H1 (cell line): ENCODE measurements at regions not wholly inside any gene's neighbourhood (a gene's known extent, or its start where the extent isn't known, plus 50 kb on each side); places are given as distances from the start of the nearest gene placed in this dataset.

Experiments
- CBX8 ChIP-seq: fragments of 300-800, 300-1000 bp; sonication (generic); IDR thresholded peaks from 2 replicates; pipeline ENCODE4 v1.7.1; 2016; ENCODE audit warnings: low read depth, low read length, borderline replicate concordance
- CHD2 ChIP-seq: IDR thresholded peaks from 2 replicates; pipeline ENCODE4 v1.6.1; 2012; ENCODE audit warnings: low read length, improper control_type of control experiment
- EZH2 ChIP-seq: fragments of 200-600 bp; sonication (generic); IDR thresholded peaks from 2 replicates; pipeline ENCODE4 v1.7.1; 2012; ENCODE audit warnings: low read depth, mild to moderate bottlenecking, moderate library complexity, low read length, inconsistent platforms; ENCODE audit not compliant: severe bottlenecking
- NRF1 ChIP-seq: IDR thresholded peaks from 2 replicates; pipeline ENCODE4 v1.6.1; 2011; ENCODE audit warnings: mild to moderate bottlenecking, low read depth, low read length, improper control_type of control experiment
- PHF8 ChIP-seq: fragments of 200-600 bp; sonication (generic); conservative IDR thresholded peaks from 2 replicates; pipeline ENCODE4 v1.7.1; 2012; ENCODE audit warnings: low read depth, mild to moderate bottlenecking, inconsistent platforms, low read length, moderate library complexity
- POLR2A ChIP-seq, 2 experiments: IDR thresholded peaks; 1 replicate in 1 of 2; 2 replicates in 1 of 2; pipeline ENCODE4 v1.6.1; 2011; ENCODE audit warnings: low read depth in 2 of 2, low read length in 2 of 2, mild to moderate bottlenecking in 2 of 2; ENCODE audit errors: control extremely low read depth in 1 of 2
- POLR2AphosphoS5 ChIP-seq: IDR thresholded peaks from 2 replicates; pipeline ENCODE4 v1.6.1; 2011; ENCODE audit warnings: low read depth, low read length
- TEAD4 ChIP-seq: IDR thresholded peaks from 2 replicates; pipeline ENCODE4 v1.6.1; 2012; ENCODE audit warnings: low read depth, low read length, inconsistent platforms, mixed read lengths
- TF ChIP-seq, protein P1 (sequence below), 3 experiments: IDR thresholded peaks; 1 replicate in 2 of 3; 2 replicates in 1 of 3; pipeline versions ENCODE4 v1.5.1 to v1.6.1; 2011; ENCODE audit warnings: low read length in 3 of 3, mild to moderate bottlenecking in 3 of 3, inconsistent platforms in 2 of 3, low read depth in 1 of 3, moderate library complexity in 1 of 3; ENCODE audit not compliant: insufficient read depth in 1 of 3; ENCODE audit errors: control extremely low read depth in 1 of 3

DNA sequence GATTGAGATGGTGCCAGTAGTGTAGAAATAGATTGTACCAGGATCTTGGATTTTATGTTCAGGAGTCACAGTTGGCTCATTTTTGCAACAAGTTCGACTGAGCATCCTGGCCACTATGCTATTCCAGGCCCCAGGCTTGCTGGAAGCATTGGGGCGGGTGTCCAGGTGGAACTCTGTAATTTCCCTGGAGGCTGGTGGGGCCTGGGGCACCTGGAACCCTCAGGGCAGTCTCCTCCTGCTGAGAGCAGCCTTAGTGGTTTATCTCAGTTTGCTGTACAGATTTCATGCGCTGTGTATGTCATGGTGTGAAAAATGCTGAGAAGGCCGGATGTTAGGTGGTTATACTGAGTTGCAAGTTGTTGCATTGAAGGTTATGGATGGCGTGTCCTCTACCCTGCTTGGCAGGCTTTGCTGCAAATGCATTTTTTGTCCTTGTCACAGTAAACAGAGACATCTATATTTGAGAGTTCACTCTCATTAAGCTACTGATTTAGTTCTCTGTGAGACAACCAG is 135.1 kb upstream of the MYLIP start:
- TF ChIP-seq, protein P1, sequence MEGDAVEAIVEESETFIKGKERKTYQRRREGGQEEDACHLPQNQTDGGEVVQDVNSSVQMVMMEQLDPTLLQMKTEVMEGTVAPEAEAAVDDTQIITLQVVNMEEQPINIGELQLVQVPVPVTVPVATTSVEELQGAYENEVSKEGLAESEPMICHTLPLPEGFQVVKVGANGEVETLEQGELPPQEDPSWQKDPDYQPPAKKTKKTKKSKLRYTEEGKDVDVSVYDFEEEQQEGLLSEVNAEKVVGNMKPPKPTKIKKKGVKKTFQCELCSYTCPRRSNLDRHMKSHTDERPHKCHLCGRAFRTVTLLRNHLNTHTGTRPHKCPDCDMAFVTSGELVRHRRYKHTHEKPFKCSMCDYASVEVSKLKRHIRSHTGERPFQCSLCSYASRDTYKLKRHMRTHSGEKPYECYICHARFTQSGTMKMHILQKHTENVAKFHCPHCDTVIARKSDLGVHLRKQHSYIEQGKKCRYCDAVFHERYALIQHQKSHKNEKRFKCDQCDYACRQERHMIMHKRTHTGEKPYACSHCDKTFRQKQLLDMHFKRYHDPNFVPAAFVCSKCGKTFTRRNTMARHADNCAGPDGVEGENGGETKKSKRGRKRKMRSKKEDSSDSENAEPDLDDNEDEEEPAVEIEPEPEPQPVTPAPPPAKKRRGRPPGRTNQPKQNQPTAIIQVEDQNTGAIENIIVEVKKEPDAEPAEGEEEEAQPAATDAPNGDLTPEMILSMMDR (IDR thresholded peaks at IDR 0.05; ENCODE audit: control extremely low read depth in 1 of 3, insufficient read depth in 1 of 3, low read depth in 1 of 3, low read length in 3 of 3): no peak
- TF ChIP-seq PHF8 (no peak), CBX8 (no peak), CHD2 (no peak), NRF1 (no peak), EZH2 (no peak), POLR2AphosphoS5 (no peak), POLR2A (IDR thresholded peaks at IDR 0.05; ENCODE audit: control extremely low read depth in 1 of 2, low read depth in 2 of 2, low read length in 2 of 2) (no peak), TEAD4 (no peak)
